Gastrocnemius medialis (tissue), 4 donors: ENCODE measurements at regions not wholly inside any gene's neighbourhood (a gene's known extent, or its start where the extent isn't known, plus 50 kb on each side); places are given as distances from the start of the nearest gene placed in this dataset.

ENCODE experiments used
- POLR2A ChIP-seq, 2 donors: fragments of 450-650 bp; IDR thresholded peaks; one replicate each; pipeline ENCODE4 v1.6.1; 2017; ENCODE audit warnings: antibody characterized with exemption in 2 of 2, mild to moderate bottlenecking in 2 of 2, moderate library complexity in 2 of 2
- TF ChIP-seq, protein P1 (sequence below), 5 experiments: fragments of 450-650 bp in 3 of 5; fragments of 200-600 bp in 2 of 5; sonication (generic) in 2 of 5; IDR thresholded peaks in 4 of 5; conservative IDR thresholded peaks in 1 of 5; 1 replicate in 4 of 5; 2 replicates in 1 of 5; pipeline ENCODE4 v1.5.1; 2016 to 2019; ENCODE audit warnings: antibody characterized with exemption in 5 of 5, mild to moderate bottlenecking in 3 of 5, moderate library complexity in 3 of 5

- TF ChIP-seq, protein P1, sequence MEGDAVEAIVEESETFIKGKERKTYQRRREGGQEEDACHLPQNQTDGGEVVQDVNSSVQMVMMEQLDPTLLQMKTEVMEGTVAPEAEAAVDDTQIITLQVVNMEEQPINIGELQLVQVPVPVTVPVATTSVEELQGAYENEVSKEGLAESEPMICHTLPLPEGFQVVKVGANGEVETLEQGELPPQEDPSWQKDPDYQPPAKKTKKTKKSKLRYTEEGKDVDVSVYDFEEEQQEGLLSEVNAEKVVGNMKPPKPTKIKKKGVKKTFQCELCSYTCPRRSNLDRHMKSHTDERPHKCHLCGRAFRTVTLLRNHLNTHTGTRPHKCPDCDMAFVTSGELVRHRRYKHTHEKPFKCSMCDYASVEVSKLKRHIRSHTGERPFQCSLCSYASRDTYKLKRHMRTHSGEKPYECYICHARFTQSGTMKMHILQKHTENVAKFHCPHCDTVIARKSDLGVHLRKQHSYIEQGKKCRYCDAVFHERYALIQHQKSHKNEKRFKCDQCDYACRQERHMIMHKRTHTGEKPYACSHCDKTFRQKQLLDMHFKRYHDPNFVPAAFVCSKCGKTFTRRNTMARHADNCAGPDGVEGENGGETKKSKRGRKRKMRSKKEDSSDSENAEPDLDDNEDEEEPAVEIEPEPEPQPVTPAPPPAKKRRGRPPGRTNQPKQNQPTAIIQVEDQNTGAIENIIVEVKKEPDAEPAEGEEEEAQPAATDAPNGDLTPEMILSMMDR (IDR thresholded peaks at IDR 0.05 in 4 of 5, conservative IDR thresholded peaks at IDR 0.05 in 1 of 5) = no peak
- no peak for TF ChIP-seq POLR2A (IDR thresholded peaks at IDR 0.05)
Observed at GRCh38 chr10:131767716-131768115, 133.1 kb upstream of the PPP2R2D start.
